DOHH2 (cell line): ENCODE measurements at regions not wholly inside any gene's neighbourhood (a gene's known extent, or its start where the extent isn't known, plus 50 kb on each side); places are given as distances from the start of the nearest gene placed in this dataset.

Experiments
- H3F3A ChIP-seq: fragments of 200-600 bp; sonication (generic), shearing (Covaris generic); 2 replicates; pipeline ENCODE4 v1.6.0; 2016; ENCODE audit warnings: antibody characterized with exemption, mild to moderate bottlenecking; ENCODE audit not compliant: control insufficient read depth, insufficient read depth
- H3K27ac ChIP-seq: fragments of 200-600 bp; sonication (generic); 2 replicates; pipeline ENCODE4 v1.5.1; 2014; ENCODE audit warnings: low read depth, mild to moderate bottlenecking, low read length, moderate library complexity
- H3K27me3 ChIP-seq: fragments of 200-600 bp; sonication (generic); 2 replicates; pipeline ENCODE4 v1.6.1; 2014; ENCODE audit warnings: mild to moderate bottlenecking, low read length, mixed read lengths; ENCODE audit not compliant: control insufficient read depth
- H3K36me3 ChIP-seq: fragments of 200-600 bp; sonication (generic); 2 replicates; pipeline ENCODE4 v1.6.1; 2014; ENCODE audit warnings: mild to moderate bottlenecking, low read length, moderate library complexity, mixed read lengths; ENCODE audit not compliant: control insufficient read depth
- H3K4me1 ChIP-seq: fragments of 200-600 bp; sonication (generic); 2 replicates; pipeline ENCODE4 v1.6.1; 2014; ENCODE audit warnings: mild to moderate bottlenecking, low read length, mixed read lengths; ENCODE audit not compliant: control insufficient read depth
- H3K4me2 ChIP-seq: fragments of 200-600 bp; sonication (generic); 2 replicates; pipeline ENCODE4 v1.6.0; 2014; ENCODE audit warnings: mild to moderate bottlenecking, low read length, moderate library complexity
- H3K4me3 ChIP-seq: fragments of 200-600 bp; sonication (generic); 2 replicates; pipeline ENCODE4 v1.5.1; 2014; ENCODE audit warnings: mild to moderate bottlenecking, low read length, mixed read lengths
- H3K79me2 ChIP-seq: fragments of 200-600 bp; sonication (generic); 2 replicates; pipeline ENCODE4 v1.6.1; 2014; ENCODE audit warnings: mild to moderate bottlenecking, low read length, mixed read lengths; ENCODE audit not compliant: control insufficient read depth
- H3K9me2 ChIP-seq: fragments of 200-600 bp; sonication (generic); replicated peaks from 2 replicates; pipeline ENCODE4 v1.6.1; 2014; ENCODE audit warnings: mild to moderate bottlenecking, low read length, mixed read lengths; ENCODE audit not compliant: control insufficient read depth
- H3K9me3 ChIP-seq: fragments of 200-600 bp; sonication (generic); 2 replicates; pipeline ENCODE4 v1.6.1; 2014; ENCODE audit warnings: antibody characterized with exemption, low read length, mixed read lengths; ENCODE audit not compliant: control insufficient read depth, insufficient read depth
- H4K20me1 ChIP-seq: fragments of 200-600 bp; sonication (generic); 2 replicates; pipeline ENCODE4 v1.6.0; 2014; ENCODE audit warnings: low read depth, mild to moderate bottlenecking, antibody characterized with exemption, low read length, moderate library complexity; ENCODE audit not compliant: control insufficient read depth, insufficient read depth
- CTCF ChIP-seq: fragments of 200-600 bp; sonication (generic); IDR thresholded peaks from one replicate; pipeline ENCODE4 v1.5.1; 2014; ENCODE audit warnings: antibody characterized with exemption, mild to moderate bottlenecking, low read depth, low read length; ENCODE audit not compliant: poor library complexity, severe bottlenecking
- EZH2phosphoT487 ChIP-seq: fragments of 200-600 bp; sonication (generic); IDR thresholded peaks from 2 replicates; pipeline ENCODE4 v1.6.1; 2017; ENCODE audit warnings: borderline replicate concordance, mild to moderate bottlenecking, antibody characterized with exemption, low read length, moderate library complexity, mixed read lengths

- Histone ChIP-seq H3F3A (no peaks in the 10 kb centered on the region), H3K4me3 (no peak overlapping the region), H3K4me2 (no peak overlapping the region), H3K9me3 (no peaks in the 10 kb centered on the region), H3K36me3 (no peaks in the 10 kb centered on the region), H3K79me2 (no peaks in the 10 kb centered on the region), H3K27me3 (no peaks in the 10 kb centered on the region), H4K20me1 (no peaks in the 10 kb centered on the region), H3K27ac (no peak overlapping the region), H3K9me2 (no peaks in the 10 kb centered on the region), H3K4me1 (no peaks in the 10 kb centered on the region)
- no peak for TF ChIP-seq EZH2phosphoT487
- no peak for TF ChIP-seq CTCF
These were observed 169.1 kb upstream of the NSMCE3 start for GRCh38 chr15:29438703-29439055.

GRCh38 chr15:29437888-29438702 lies 168.5 kb upstream of the NSMCE3 start:
- Histone ChIP-seq H3K79me2 (no peaks in the 10 kb centered on the region), H3K9me3 (no peaks in the 10 kb centered on the region), H3K4me3 (no peak overlapping the region), H3F3A (no peaks in the 10 kb centered on the region), H3K27ac (no peak overlapping the region), H3K9me2 (no peaks in the 10 kb centered on the region), H3K36me3 (no peaks in the 10 kb centered on the region), H3K4me2 (no peak overlapping the region), H4K20me1 (no peaks in the 10 kb centered on the region), H3K4me1 (no peaks in the 10 kb centered on the region), H3K27me3 (no peaks in the 10 kb centered on the region)
- TF ChIP-seq CTCF (no peak), EZH2phosphoT487 (no peak)

- no peak overlapping the region for H3K27ac ChIP-seq
- no peaks in the 10 kb centered on the region for H3K4me1 ChIP-seq
- no peak for TF ChIP-seq EZH2phosphoT487
- no peak for TF ChIP-seq CTCF
- no peak overlapping the region for H3K4me2 ChIP-seq
- H4K20me1 ChIP-seq, result no peaks in the 10 kb centered on the region
- H3K36me3 ChIP-seq, result no peaks in the 10 kb centered on the region
- H3K4me3 ChIP-seq, result no peak overlapping the region
- no peaks in the 10 kb centered on the region for H3K79me2 ChIP-seq
- H3K27me3 ChIP-seq, result no peaks in the 10 kb centered on the region
- H3F3A ChIP-seq, result no peaks in the 10 kb centered on the region
- no peaks in the 10 kb centered on the region for H3K9me2 ChIP-seq
- H3K9me3 ChIP-seq, result no peaks in the 10 kb centered on the region
These were observed 166.2 kb upstream of the NSMCE3 start for GRCh38 chr15:29435811-29436210.
